Embryonic facial prominence (tissue), 1 donor: ENCODE measurements at regions not wholly inside any gene's neighbourhood (a gene's known extent, or its start where the extent isn't known, plus 50 kb on each side); places are given as distances from the start of the nearest gene placed in this dataset.

Experiments used
- DNase-seq: peaks from one replicate; pipeline ENCODE4 v3.0.0-alpha.2; 2016; ENCODE audit errors: extremely low spot score

GRCh38 chr2:136404925-136405324 is 287.0 kb upstream of the CXCR4 start:
- no peak for DNase-seq

GRCh38 chr2:136404176-136404575 is 286.2 kb upstream of the CXCR4 start:
- DNase-seq: no peak

GRCh38 chr2:136402281-136402680 is 284.3 kb upstream of the CXCR4 start:
- DNase-seq: no peak

GRCh38 chr2:136399667-136400289 is 281.8 kb upstream of the CXCR4 start:
- no peak for DNase-seq

- no peak for DNase-seq
These were observed 277.6 kb upstream of the CXCR4 start for GRCh38 chr2:136395582-136395981.

GRCh38 chr2:136394136-136395060 is 276.4 kb upstream of the CXCR4 start:
- no peak for DNase-seq

GRCh38 chr2:136393514-136393913 is 275.6 kb upstream of the CXCR4 start:
- DNase-seq: no peak

- no peak for DNase-seq
These were observed 275.1 kb upstream of the CXCR4 start for GRCh38 chr2:136392897-136393505.

- DNase-seq: no peak
These were observed 271.9 kb upstream of the CXCR4 start for GRCh38 chr2:136389809-136390208.

GRCh38 chr2:136386046-136386445 is 268.1 kb upstream of the CXCR4 start:
- no peak for DNase-seq

GRCh38 chr2:136384531-136385303 is 266.8 kb upstream of the CXCR4 start:
- DNase-seq: no peak

GRCh38 chr2:136383167-136383566 is 265.2 kb upstream of the CXCR4 start:
- no peak for DNase-seq

GRCh38 chr2:136381722-136382633 is 264.0 kb upstream of the CXCR4 start:
- no peak for DNase-seq

GRCh38 chr2:136381245-136381644 is 263.3 kb upstream of the CXCR4 start:
- no peak for DNase-seq

- DNase-seq: no peak
These were observed 261.0 kb upstream of the CXCR4 start for GRCh38 chr2:136378712-136379595.

- no peak for DNase-seq
These were observed 259.8 kb upstream of the CXCR4 start for GRCh38 chr2:136377423-136378382.

GRCh38 chr2:136376798-136377211 is 258.9 kb upstream of the CXCR4 start:
- DNase-seq: no peak

GRCh38 chr2:136376211-136376610 is 258.3 kb upstream of the CXCR4 start:
- no peak for DNase-seq
